ENCODE measurements at regions not wholly inside any gene's neighbourhood (a gene's known extent, or its start where the extent isn't known, plus 50 kb on each side); places are given as distances from the start of the nearest gene placed in this dataset.

GRCh38 chr10:10014846-10015245 is 1002.8 kb upstream of the CELF2 start:
- H3K27me3 ChIP-seq (ENCODE audit: insufficient read depth, low read length), result peaks cover 2% of the 10 kb centered on the region
- no peaks in the 10 kb centered on the region for H3K9me3 ChIP-seq (ENCODE audit: low read length)
- no peaks in the 10 kb centered on the region for H3K36me3 ChIP-seq (ENCODE audit: insufficient read depth, low read length)
- H3K4me1 ChIP-seq (ENCODE audit: insufficient read depth, low read length), result no peaks in the 10 kb centered on the region
- no peak overlapping the region for H3K4me3 ChIP-seq (ENCODE audit: low read length)
- no peak overlapping the region for H2AFZ ChIP-seq (ENCODE audit: low read depth, low read length)

- Histone ChIP-seq H3K4me3 (ENCODE audit: low read length) (no peak overlapping the region), H3K9me3 (ENCODE audit: low read length) (no peaks in the 10 kb centered on the region), H3K4me1 (ENCODE audit: insufficient read depth, low read length) (no peaks in the 10 kb centered on the region), H2AFZ (ENCODE audit: low read depth, low read length) (no peak overlapping the region), H3K36me3 (ENCODE audit: insufficient read depth, low read length) (no peaks in the 10 kb centered on the region), H3K27me3 (ENCODE audit: insufficient read depth, low read length) (no peaks in the 10 kb centered on the region)
Observed at GRCh38 chr10:10017716-10018115, 1000.0 kb upstream of the CELF2 start.

GRCh38 chr10:10020945-10021344 is 996.7 kb upstream of the CELF2 start:
- H2AFZ ChIP-seq (ENCODE audit: low read depth, low read length), result no peak overlapping the region
- H3K4me3 ChIP-seq (ENCODE audit: low read length), result no peak overlapping the region
- H3K27me3 ChIP-seq (ENCODE audit: insufficient read depth, low read length), result no peaks in the 10 kb centered on the region
- no peaks in the 10 kb centered on the region for H3K9me3 ChIP-seq (ENCODE audit: low read length)
- no peaks in the 10 kb centered on the region for H3K36me3 ChIP-seq (ENCODE audit: insufficient read depth, low read length)
- H3K4me1 ChIP-seq (ENCODE audit: insufficient read depth, low read length), result no peaks in the 10 kb centered on the region

- Histone ChIP-seq H3K27me3 (ENCODE audit: insufficient read depth, low read length) (no peaks in the 10 kb centered on the region), H2AFZ (ENCODE audit: low read depth, low read length) (no peak overlapping the region), H3K4me3 (ENCODE audit: low read length) (no peak overlapping the region), H3K4me1 (ENCODE audit: insufficient read depth, low read length) (no peaks in the 10 kb centered on the region), H3K36me3 (ENCODE audit: insufficient read depth, low read length) (no peaks in the 10 kb centered on the region), H3K9me3 (ENCODE audit: low read length) (no peaks in the 10 kb centered on the region)
Observed at GRCh38 chr10:10032991-10033390, 984.7 kb upstream of the CELF2 start.

- no peak overlapping the region for H3K4me3 ChIP-seq (ENCODE audit: low read length)
- no peak overlapping the region for H2AFZ ChIP-seq (ENCODE audit: low read depth, low read length)
- no peaks in the 10 kb centered on the region for H3K4me1 ChIP-seq (ENCODE audit: insufficient read depth, low read length)
- H3K27me3 ChIP-seq (ENCODE audit: insufficient read depth, low read length), result no peaks in the 10 kb centered on the region
- no peaks in the 10 kb centered on the region for H3K36me3 ChIP-seq (ENCODE audit: insufficient read depth, low read length)
- H3K9me3 ChIP-seq (ENCODE audit: low read length), result no peaks in the 10 kb centered on the region
Observed at GRCh38 chr10:10038348-10038747, 979.3 kb upstream of the CELF2 start.

GRCh38 chr10:10039595-10039994 is 978.1 kb upstream of the CELF2 start:
- Histone ChIP-seq H3K27me3 (ENCODE audit: insufficient read depth, low read length) (no peaks in the 10 kb centered on the region), H3K4me3 (ENCODE audit: low read length) (no peak overlapping the region), H2AFZ (ENCODE audit: low read depth, low read length) (no peak overlapping the region), H3K4me1 (ENCODE audit: insufficient read depth, low read length) (no peaks in the 10 kb centered on the region), H3K9me3 (ENCODE audit: low read length) (no peaks in the 10 kb centered on the region), H3K36me3 (ENCODE audit: insufficient read depth, low read length) (no peaks in the 10 kb centered on the region)

- Histone ChIP-seq H3K4me1 (ENCODE audit: insufficient read depth, low read length) (no peaks in the 10 kb centered on the region), H3K27me3 (ENCODE audit: insufficient read depth, low read length) (no peaks in the 10 kb centered on the region), H2AFZ (ENCODE audit: low read depth, low read length) (no peak overlapping the region), H3K9me3 (ENCODE audit: low read length) (no peaks in the 10 kb centered on the region), H3K4me3 (ENCODE audit: low read length) (no peak overlapping the region), H3K36me3 (ENCODE audit: insufficient read depth, low read length) (no peaks in the 10 kb centered on the region)
Observed at GRCh38 chr10:10043083-10043482, 974.6 kb upstream of the CELF2 start.

- Histone ChIP-seq H3K36me3 (ENCODE audit: insufficient read depth, low read length) (no peaks in the 10 kb centered on the region), H3K9me3 (ENCODE audit: low read length) (no peaks in the 10 kb centered on the region), H3K4me3 (ENCODE audit: low read length) (no peak overlapping the region), H3K4me1 (ENCODE audit: insufficient read depth, low read length) (no peaks in the 10 kb centered on the region), H2AFZ (ENCODE audit: low read depth, low read length) (no peak overlapping the region), H3K27me3 (ENCODE audit: insufficient read depth, low read length) (no peaks in the 10 kb centered on the region)
Observed at GRCh38 chr10:10044922-10045764, 972.5 kb upstream of the CELF2 start.

GRCh38 chr10:10045765-10046028 is 972.0 kb upstream of the CELF2 start:
- H3K4me1 ChIP-seq (ENCODE audit: insufficient read depth, low read length), result no peaks in the 10 kb centered on the region
- no peaks in the 10 kb centered on the region for H3K27me3 ChIP-seq (ENCODE audit: insufficient read depth, low read length)
- H3K4me3 ChIP-seq (ENCODE audit: low read length), result no peak overlapping the region
- no peaks in the 10 kb centered on the region for H3K9me3 ChIP-seq (ENCODE audit: low read length)
- no peaks in the 10 kb centered on the region for H3K36me3 ChIP-seq (ENCODE audit: insufficient read depth, low read length)
- H2AFZ ChIP-seq (ENCODE audit: low read depth, low read length), result no peak overlapping the region

GRCh38 chr10:10047426-10047825 is 970.2 kb upstream of the CELF2 start:
- no peak overlapping the region for H3K4me3 ChIP-seq (ENCODE audit: low read length)
- H3K9me3 ChIP-seq (ENCODE audit: low read length), result no peaks in the 10 kb centered on the region
- no peaks in the 10 kb centered on the region for H3K36me3 ChIP-seq (ENCODE audit: insufficient read depth, low read length)
- no peaks in the 10 kb centered on the region for H3K4me1 ChIP-seq (ENCODE audit: insufficient read depth, low read length)
- no peaks in the 10 kb centered on the region for H3K27me3 ChIP-seq (ENCODE audit: insufficient read depth, low read length)
- no peak overlapping the region for H2AFZ ChIP-seq (ENCODE audit: low read depth, low read length)

GRCh38 chr10:10053051-10053450 is 964.6 kb upstream of the CELF2 start:
- Histone ChIP-seq H3K27me3 (ENCODE audit: insufficient read depth, low read length) (no peaks in the 10 kb centered on the region), H3K36me3 (ENCODE audit: insufficient read depth, low read length) (no peaks in the 10 kb centered on the region), H3K4me3 (ENCODE audit: low read length) (no peak overlapping the region), H3K4me1 (ENCODE audit: insufficient read depth, low read length) (no peaks in the 10 kb centered on the region), H3K9me3 (ENCODE audit: low read length) (no peaks in the 10 kb centered on the region), H2AFZ (ENCODE audit: low read depth, low read length) (no peak overlapping the region)

- Histone ChIP-seq H3K4me3 (ENCODE audit: low read length) (no peak overlapping the region), H2AFZ (ENCODE audit: low read depth, low read length) (no peak overlapping the region), H3K27me3 (ENCODE audit: insufficient read depth, low read length) (no peaks in the 10 kb centered on the region), H3K36me3 (ENCODE audit: insufficient read depth, low read length) (no peaks in the 10 kb centered on the region), H3K4me1 (ENCODE audit: insufficient read depth, low read length) (no peaks in the 10 kb centered on the region), H3K9me3 (ENCODE audit: low read length) (no peaks in the 10 kb centered on the region)
Observed at GRCh38 chr10:10054466-10054865, 963.2 kb upstream of the CELF2 start.

- Histone ChIP-seq H3K36me3 (ENCODE audit: insufficient read depth, low read length) (no peaks in the 10 kb centered on the region), H3K4me3 (ENCODE audit: low read length) (no peak overlapping the region), H3K4me1 (ENCODE audit: insufficient read depth, low read length) (no peaks in the 10 kb centered on the region), H2AFZ (ENCODE audit: low read depth, low read length) (no peak overlapping the region), H3K27me3 (ENCODE audit: insufficient read depth, low read length) (no peaks in the 10 kb centered on the region), H3K9me3 (ENCODE audit: low read length) (no peaks in the 10 kb centered on the region)
Observed at GRCh38 chr10:10055656-10056442, 961.8 kb upstream of the CELF2 start.

Data from neuron (in vitro differentiated cells).